GM12878 (cell line): ENCODE measurements at regions not wholly inside any gene's neighbourhood (a gene's known extent, or its start where the extent isn't known, plus 50 kb on each side); places are given as distances from the start of the nearest gene placed in this dataset.

Source experiments
- ATAC-seq: fragments of 200-7000 bp; cut with Tn5 transposase; 3 replicates; pipeline ENCODE4 v1.9.1; 2020; ENCODE audit warnings: mild to moderate bottlenecking, moderate library complexity
- BruUV-seq: library from RNA; stranded (reverse); fragments of 400-500 nt; replicated peaks from 2 replicates; lab custom pipeline; 2021; lab: Mats Ljungman, UMichigan
- CTCF ChIA-PET: fragments of 300-600 bp; sonication (Branson Sonifier 250); formaldehyde crosslinking; extraction: SDS; loops from one replicate; lab custom pipeline; 2021; ENCODE audit warnings: inconsistent platforms; lab: Yijun Ruan, JAX
- POLR2A ChIA-PET: fragments of 350-600 bp; formaldehyde crosslinking; extraction: SDS; loops from one replicate; lab custom pipeline; 2021; ENCODE audit warnings: inconsistent platforms; lab: Charles Lee
- RAD21 ChIA-PET: fragments of 300-600 bp; sonication (Branson Sonifier 250); formaldehyde crosslinking; loops from one replicate; lab custom pipeline; 2023; ENCODE audit warnings: antibody characterized with exemption; ENCODE audit not compliant: unreplicated experiment; lab: Charles Lee
- SMC1A ChIA-PET: fragments of 300-600 bp; sonication (Branson Sonifier 250); formaldehyde crosslinking; loops from one replicate; lab custom pipeline; 2023; ENCODE audit not compliant: unreplicated experiment, uncharacterized antibody; lab: Charles Lee
- DNase-seq: peaks from one replicate; pipeline ENCODE4 v3.0.0-alpha.2; 2011; ENCODE audit warnings: low read depth, low spot score
- FAIRE-seq: peaks from 3 replicates; lab custom pipeline; 2011; peaks lifted over from hg19 to GRCh38; lab: Jason Lieb, UNC
- H2AFZ ChIP-seq: 2 replicates; pipeline ENCODE4 v1.6.0; 2011; ENCODE audit warnings: low read depth, low read length, control low read depth; ENCODE audit not compliant: control insufficient read depth
- H3K27ac ChIP-seq: 2 replicates; pipeline ENCODE4 v1.5.1; 2011; ENCODE audit warnings: control low read depth; ENCODE audit not compliant: control insufficient read depth, insufficient read depth
- H3K27me3 ChIP-seq, 2 experiments: replicated peaks in 1 of 2; 2 replicates each; pipeline versions ENCODE4 v1.6.0 to v1.6.1; 2011; ENCODE audit warnings: low read length in 1 of 2; ENCODE audit not compliant: control insufficient read depth in 2 of 2, insufficient read depth in 2 of 2
- H3K36me3 ChIP-seq, 2 experiments: 2 replicates each; pipeline ENCODE4 v1.5.1; 2011; ENCODE audit warnings: low read length in 1 of 2; ENCODE audit not compliant: control insufficient read depth in 2 of 2, insufficient read depth in 2 of 2
- H3K4me1 ChIP-seq: 2 replicates; pipeline ENCODE4 v1.6.1; 2011; ENCODE audit warnings: mild to moderate bottlenecking, low read length, moderate library complexity, mixed read lengths; ENCODE audit not compliant: control insufficient read depth, insufficient read depth
- H3K4me2 ChIP-seq: 2 replicates; pipeline ENCODE4 v1.6.0; 2011; ENCODE audit warnings: control low read depth; ENCODE audit not compliant: control insufficient read depth, insufficient read depth
- H3K4me3 ChIP-seq: fragments of 200-600 bp; sonication (generic); 2 replicates; pipeline ENCODE4 v1.5.1; 2016
- H3K79me2 ChIP-seq: 2 replicates; pipeline ENCODE4 v1.6.0; 2011; ENCODE audit warnings: low read length; ENCODE audit not compliant: control insufficient read depth, insufficient read depth
- H3K9ac ChIP-seq: 2 replicates; pipeline ENCODE4 v1.8.0; 2011; ENCODE audit warnings: low read length, control low read depth, mixed read lengths; ENCODE audit not compliant: control insufficient read depth, insufficient read depth
- H3K9me3 ChIP-seq: replicated peaks from 3 replicates; pipeline ENCODE4 v1.5.1; 2011; ENCODE audit warnings: mild to moderate bottlenecking, low read length; ENCODE audit not compliant: control insufficient read depth, insufficient read depth
- H4K20me1 ChIP-seq: 2 replicates; pipeline ENCODE4 v1.6.0; 2011; ENCODE audit not compliant: control insufficient read depth, insufficient read depth
- BMI1 ChIP-seq: fragments of 450-650 bp; IDR thresholded peaks from 2 replicates; pipeline ENCODE4 v1.6.1; 2016; ENCODE audit warnings: mild to moderate bottlenecking, moderate library complexity, borderline replicate concordance
- CHD4 ChIP-seq: fragments of 200-600 bp; sonication (generic); IDR thresholded peaks from 2 replicates; pipeline ENCODE4 v1.6.1; 2016; ENCODE audit warnings: mild to moderate bottlenecking
- GABPA ChIP-seq: IDR thresholded peaks from 2 replicates; pipeline ENCODE4 v1.6.1; 2014; ENCODE audit warnings: antibody characterized with exemption, low read depth, mild to moderate bottlenecking, inconsistent platforms
- RUNX3 ChIP-seq: IDR thresholded peaks from 2 replicates; pipeline ENCODE4 v1.6.1; 2012; ENCODE audit warnings: low read length, inconsistent platforms
- SMC3 ChIP-seq: IDR thresholded peaks from 2 replicates; pipeline ENCODE4 v1.6.1; 2011; ENCODE audit warnings: low read length, improper control_type of control experiment, borderline replicate concordance
- STAT1 ChIP-seq: fragments of 450-650 bp; conservative IDR thresholded peaks from 2 replicates; pipeline ENCODE4 v1.6.1; 2014; ENCODE audit warnings: antibody characterized with exemption, mild to moderate bottlenecking
- YBX1 ChIP-seq: fragments of 450-650 bp; IDR thresholded peaks from 2 replicates; pipeline ENCODE4 v1.6.1; 2016; ENCODE audit warnings: antibody characterized with exemption
- ZNF274 ChIP-seq: IDR thresholded peaks from one replicate; pipeline ENCODE4 v1.8.0; 2011; ENCODE audit not compliant: insufficient read length, insufficient read depth
- ZZZ3 ChIP-seq: IDR thresholded peaks from 2 replicates; pipeline ENCODE4 v1.6.1; 2011; ENCODE audit warnings: low read depth; ENCODE audit not compliant: control insufficient read depth, insufficient read length
- WGBS: methylation state at CpG from one replicate; pipeline ENCODE4 v1.1.6; 2016; ENCODE audit warnings: low lambda C conversion rate; ENCODE audit not compliant: insufficient replicate concordance, insufficient coverage; ENCODE audit errors: missing lambda C conversion rate; 5-methylcytosine and 5-hydroxymethylcytosine counted together
- in situ Hi-C: fragments of 300-500 bp; cut with MboI; formaldehyde crosslinking; loops from 9 replicates; pipeline ENCODE4 v1.14.3; 2018; ENCODE audit warnings: mixed read lengths
- intact Hi-C: fragments of 100-400 bp; cut with micrococcal nuclease; formaldehyde crosslinking; loops from one replicate; pipeline ENCODE4 v1.14.2; 2022; ENCODE audit not compliant: unreplicated experiment
- TF ChIP-seq, protein P1 (sequence below): IDR thresholded peaks from 2 replicates; pipeline ENCODE4 v1.6.1; 2011; ENCODE audit warnings: borderline replicate concordance, low read depth, mild to moderate bottlenecking, moderate library complexity, low read length; ENCODE audit not compliant: insufficient read depth, poor library complexity, severe bottlenecking
- TF ChIP-seq, protein P2 (sequence below): IDR thresholded peaks from 2 replicates; pipeline ENCODE4 v1.6.1; 2012; ENCODE audit warnings: mild to moderate bottlenecking, low read depth, low read length
- TF ChIP-seq, protein P3 (sequence below): IDR thresholded peaks from 2 replicates; pipeline ENCODE4 v1.6.1; 2012; ENCODE audit warnings: low read length, inconsistent platforms

DNA sequence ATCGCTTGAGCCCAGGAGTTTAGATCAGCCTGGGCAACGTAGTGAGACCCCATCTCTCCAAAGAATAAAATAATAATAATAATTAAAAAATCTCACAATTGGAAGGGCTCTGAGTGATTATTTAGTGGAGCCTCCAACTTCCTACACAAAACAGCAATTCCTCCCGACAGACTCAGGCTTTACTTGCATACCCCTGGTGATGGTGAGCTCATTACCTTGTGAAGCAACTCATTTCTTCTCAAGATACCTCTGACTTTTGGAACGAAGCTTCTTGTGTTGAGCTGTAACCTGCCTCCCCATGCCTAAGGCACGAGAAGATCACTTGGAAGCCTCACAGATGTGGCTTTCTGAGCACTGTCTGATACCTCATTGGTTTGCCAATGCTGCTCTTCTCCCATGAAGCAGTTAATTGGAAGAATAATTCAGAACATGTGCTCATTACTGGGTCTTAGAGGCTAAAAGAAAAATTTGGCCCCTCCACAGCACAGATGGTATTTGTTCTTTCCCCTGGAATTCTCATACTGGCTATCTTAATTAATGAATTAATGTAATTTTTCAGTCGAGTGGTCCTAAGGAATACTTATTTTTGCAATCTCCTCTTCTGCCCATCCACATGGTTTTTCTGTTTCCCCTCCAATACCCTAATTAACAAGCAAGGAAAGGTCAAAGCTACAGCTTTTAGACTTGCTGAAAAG is 769.0 kb downstream of the TYW1 start:
- in situ Hi-C loops (no loop called here), intact Hi-C loops (no loop called here)
- DNase-seq (no peak), ATAC-seq (no peak), FAIRE-seq (no peak)
- RAD21 ChIA-PET = no interaction called here
- WGBS = 21% methylated on average over 6 of the region's 6 CpGs
- H3K36me3 ChIP-seq = no peaks in the 10 kb centered on the region
- no peak overlapping the region for H3K4me3 ChIP-seq
- H3K79me2 ChIP-seq = no peaks in the 10 kb centered on the region
- no peak overlapping the region for H3K27ac ChIP-seq
- no peak overlapping the region for H3K4me2 ChIP-seq
- H2AFZ ChIP-seq = no peak overlapping the region
- POLR2A ChIA-PET = no interaction called here
- H4K20me1 ChIP-seq = no peaks in the 10 kb centered on the region
- no TSS peak for BruUV-seq
- H3K9ac ChIP-seq = no peak overlapping the region
- TF ChIP-seq SMC3 (no peak), BMI1 (no peak), ZNF274 (no peak), CHD4 (no peak), STAT1 (no peak)
- TF ChIP-seq, protein P1, sequence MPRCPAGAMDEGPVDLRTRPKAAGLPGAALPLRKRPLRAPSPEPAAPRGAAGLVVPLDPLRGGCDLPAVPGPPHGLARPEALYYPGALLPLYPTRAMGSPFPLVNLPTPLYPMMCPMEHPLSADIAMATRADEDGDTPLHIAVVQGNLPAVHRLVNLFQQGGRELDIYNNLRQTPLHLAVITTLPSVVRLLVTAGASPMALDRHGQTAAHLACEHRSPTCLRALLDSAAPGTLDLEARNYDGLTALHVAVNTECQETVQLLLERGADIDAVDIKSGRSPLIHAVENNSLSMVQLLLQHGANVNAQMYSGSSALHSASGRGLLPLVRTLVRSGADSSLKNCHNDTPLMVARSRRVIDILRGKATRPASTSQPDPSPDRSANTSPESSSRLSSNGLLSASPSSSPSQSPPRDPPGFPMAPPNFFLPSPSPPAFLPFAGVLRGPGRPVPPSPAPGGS = no peak
- SMC1A ChIA-PET = no interaction called here
- CTCF ChIA-PET = no interaction called here
- no peaks in the 10 kb centered on the region for H3K27me3 ChIP-seq
- no peaks in the 10 kb centered on the region; the same call in 2 of the 3 replicates for H3K9me3 ChIP-seq
- H3K4me1 ChIP-seq = no peaks in the 10 kb centered on the region

DNA sequence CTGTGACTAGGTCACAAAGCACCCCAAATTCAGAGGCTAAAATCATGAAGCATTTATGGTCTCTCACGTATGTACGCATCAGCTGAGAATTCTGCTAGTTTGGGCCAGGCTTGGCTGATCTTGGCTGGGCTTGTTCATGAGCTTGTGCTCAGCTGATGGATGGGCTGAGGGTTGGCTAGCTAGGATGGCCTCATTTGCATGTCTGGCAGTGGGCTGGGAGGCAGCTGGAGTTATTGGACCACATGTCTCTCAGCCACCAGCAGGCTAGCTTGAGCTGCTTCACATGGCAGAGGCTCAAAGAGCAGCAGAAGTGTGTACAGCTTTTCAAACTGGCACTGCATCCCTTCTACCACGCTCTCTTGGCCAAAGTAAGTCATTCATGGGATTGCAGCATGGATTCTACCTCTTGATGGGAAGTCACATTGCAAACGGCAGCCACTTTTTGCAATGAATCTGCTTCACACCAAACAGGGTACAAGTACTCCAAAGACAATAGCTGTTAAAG is 770.3 kb downstream of the TYW1 start:
- ATAC-seq = no peak
- ChIA-PET SMC1A (no interaction called here), POLR2A (no interaction called here), RAD21 (no interaction called here), CTCF (no interaction called here)
- no peak overlapping the region for H3K4me2 ChIP-seq
- no peak overlapping the region for H2AFZ ChIP-seq
- H3K4me3 ChIP-seq = no peak overlapping the region
- no peaks in the 10 kb centered on the region for H4K20me1 ChIP-seq
- no peak for FAIRE-seq
- no peak for DNase-seq
- H3K79me2 ChIP-seq = no peaks in the 10 kb centered on the region
- 29% methylated on average over 4 of the region's 4 CpGs for WGBS
- no peak overlapping the region for H3K9ac ChIP-seq
- H3K27ac ChIP-seq = no peak overlapping the region
- H3K27me3 ChIP-seq = no peaks in the 10 kb centered on the region
- H3K36me3 ChIP-seq = no peaks in the 10 kb centered on the region
- no peaks in the 10 kb centered on the region; the same call in 2 of the 3 replicates for H3K9me3 ChIP-seq
- BruUV-seq = no TSS peak
- intact Hi-C loops (no loop called here), in situ Hi-C loops (no loop called here)
- H3K4me1 ChIP-seq = no peaks in the 10 kb centered on the region
- TF ChIP-seq GABPA (no peak), ZNF274 (no peak), YBX1 (no peak), RUNX3 (no peak), ZZZ3 (no peak)
- TF ChIP-seq, protein P2, sequence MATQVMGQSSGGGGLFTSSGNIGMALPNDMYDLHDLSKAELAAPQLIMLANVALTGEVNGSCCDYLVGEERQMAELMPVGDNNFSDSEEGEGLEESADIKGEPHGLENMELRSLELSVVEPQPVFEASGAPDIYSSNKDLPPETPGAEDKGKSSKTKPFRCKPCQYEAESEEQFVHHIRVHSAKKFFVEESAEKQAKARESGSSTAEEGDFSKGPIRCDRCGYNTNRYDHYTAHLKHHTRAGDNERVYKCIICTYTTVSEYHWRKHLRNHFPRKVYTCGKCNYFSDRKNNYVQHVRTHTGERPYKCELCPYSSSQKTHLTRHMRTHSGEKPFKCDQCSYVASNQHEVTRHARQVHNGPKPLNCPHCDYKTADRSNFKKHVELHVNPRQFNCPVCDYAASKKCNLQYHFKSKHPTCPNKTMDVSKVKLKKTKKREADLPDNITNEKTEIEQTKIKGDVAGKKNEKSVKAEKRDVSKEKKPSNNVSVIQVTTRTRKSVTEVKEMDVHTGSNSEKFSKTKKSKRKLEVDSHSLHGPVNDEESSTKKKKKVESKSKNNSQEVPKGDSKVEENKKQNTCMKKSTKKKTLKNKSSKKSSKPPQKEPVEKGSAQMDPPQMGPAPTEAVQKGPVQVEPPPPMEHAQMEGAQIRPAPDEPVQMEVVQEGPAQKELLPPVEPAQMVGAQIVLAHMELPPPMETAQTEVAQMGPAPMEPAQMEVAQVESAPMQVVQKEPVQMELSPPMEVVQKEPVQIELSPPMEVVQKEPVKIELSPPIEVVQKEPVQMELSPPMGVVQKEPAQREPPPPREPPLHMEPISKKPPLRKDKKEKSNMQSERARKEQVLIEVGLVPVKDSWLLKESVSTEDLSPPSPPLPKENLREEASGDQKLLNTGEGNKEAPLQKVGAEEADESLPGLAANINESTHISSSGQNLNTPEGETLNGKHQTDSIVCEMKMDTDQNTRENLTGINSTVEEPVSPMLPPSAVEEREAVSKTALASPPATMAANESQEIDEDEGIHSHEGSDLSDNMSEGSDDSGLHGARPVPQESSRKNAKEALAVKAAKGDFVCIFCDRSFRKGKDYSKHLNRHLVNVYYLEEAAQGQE = no peak
- TF ChIP-seq, protein P3, sequence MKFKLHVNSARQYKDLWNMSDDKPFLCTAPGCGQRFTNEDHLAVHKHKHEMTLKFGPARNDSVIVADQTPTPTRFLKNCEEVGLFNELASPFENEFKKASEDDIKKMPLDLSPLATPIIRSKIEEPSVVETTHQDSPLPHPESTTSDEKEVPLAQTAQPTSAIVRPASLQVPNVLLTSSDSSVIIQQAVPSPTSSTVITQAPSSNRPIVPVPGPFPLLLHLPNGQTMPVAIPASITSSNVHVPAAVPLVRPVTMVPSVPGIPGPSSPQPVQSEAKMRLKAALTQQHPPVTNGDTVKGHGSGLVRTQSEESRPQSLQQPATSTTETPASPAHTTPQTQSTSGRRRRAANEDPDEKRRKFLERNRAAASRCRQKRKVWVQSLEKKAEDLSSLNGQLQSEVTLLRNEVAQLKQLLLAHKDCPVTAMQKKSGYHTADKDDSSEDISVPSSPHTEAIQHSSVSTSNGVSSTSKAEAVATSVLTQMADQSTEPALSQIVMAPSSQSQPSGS = no peak
